ENCODE measurements at regions not wholly inside any gene's neighbourhood (a gene's known extent, or its start where the extent isn't known, plus 50 kb on each side); places are given as distances from the start of the nearest gene placed in this dataset.
"Not testable (repeated sequence)": the region's sequence is repeated elsewhere in the genome, so short reads cannot be mapped to it uniquely, and the experiment has no call there.

DNA sequence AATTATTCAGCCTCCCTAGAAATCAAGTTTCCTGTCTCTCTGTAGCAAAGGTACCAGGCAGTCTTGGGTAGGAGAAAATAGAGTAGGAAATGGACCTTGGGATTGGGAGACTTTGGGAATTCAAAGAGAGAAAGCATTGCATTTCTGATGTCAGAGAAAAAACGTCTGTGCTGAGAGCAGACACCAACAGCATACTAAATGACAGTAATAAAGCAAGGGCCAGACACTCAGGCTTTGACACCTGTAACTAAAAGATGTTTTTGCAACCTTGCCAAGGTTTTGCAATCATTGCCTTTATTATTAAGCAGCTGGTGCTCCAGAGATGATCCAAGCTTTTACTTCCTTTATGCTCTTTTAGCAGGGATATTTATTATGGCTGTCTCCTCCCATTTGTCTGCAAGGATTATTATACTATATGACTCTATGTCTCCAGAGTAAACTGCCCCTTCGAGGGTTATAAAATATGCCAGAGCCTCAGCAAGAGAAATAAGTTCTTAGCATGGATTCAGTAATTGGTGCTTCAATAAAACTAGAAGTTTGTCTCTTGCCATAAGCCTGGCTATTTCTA is 85.2 kb upstream of the GRAMD1B start:
- no peak for DNase-seq

DNA sequence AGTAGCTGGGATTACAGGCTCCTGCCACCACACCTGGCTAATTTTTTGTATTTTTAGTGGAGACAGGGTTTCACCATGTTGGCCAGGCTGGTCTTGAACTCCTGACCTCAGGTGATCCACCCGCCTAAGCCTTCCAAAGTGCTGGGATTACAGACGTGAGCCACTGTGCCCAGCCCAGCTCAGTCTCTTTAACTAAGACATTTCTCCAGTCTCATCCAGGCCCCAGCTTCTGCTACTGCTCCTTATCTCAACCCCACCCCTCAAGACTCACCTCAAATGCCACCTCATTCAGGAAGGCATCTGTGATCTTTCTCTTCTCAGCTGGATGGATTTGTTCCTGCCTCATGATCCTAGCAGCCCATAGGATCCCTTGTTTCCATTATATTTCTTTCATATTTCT is 85.9 kb upstream of the GRAMD1B start:
- DNase-seq: not testable (repeated sequence)

- DNase-seq: no peak
Measured at GRCh38 chr11:123338997-123339752, 90.9 kb upstream of the GRAMD1B start.

DNA sequence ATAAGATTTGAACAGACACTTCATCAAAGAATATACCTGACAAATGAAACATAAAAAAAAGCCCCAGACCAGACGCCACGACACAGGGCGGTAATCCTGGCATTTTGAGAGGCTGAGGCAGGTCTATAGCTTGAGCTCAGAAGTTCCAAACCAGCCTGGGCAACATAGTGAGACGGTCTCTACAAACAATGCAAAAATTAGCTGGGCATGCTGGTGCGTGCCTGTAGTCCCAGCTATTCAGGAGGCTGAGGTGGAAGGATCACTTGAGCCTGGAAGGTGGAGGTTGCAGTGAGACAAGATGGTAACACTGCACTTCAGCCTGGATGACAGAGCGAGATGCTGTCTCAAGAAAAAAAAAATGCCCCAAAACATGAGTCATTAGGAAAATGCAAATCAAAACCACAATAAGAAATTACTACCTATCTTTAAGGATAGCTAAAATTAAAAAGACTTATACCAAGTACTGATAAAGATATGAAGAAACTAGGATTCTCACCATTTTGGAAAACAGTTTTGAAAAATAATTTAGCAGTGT is 91.7 kb upstream of the GRAMD1B start:
- no peak for DNase-seq

- DNase-seq: no peak
Measured at GRCh38 chr11:123334925-123335324, 95.1 kb upstream of the GRAMD1B start.

DNA sequence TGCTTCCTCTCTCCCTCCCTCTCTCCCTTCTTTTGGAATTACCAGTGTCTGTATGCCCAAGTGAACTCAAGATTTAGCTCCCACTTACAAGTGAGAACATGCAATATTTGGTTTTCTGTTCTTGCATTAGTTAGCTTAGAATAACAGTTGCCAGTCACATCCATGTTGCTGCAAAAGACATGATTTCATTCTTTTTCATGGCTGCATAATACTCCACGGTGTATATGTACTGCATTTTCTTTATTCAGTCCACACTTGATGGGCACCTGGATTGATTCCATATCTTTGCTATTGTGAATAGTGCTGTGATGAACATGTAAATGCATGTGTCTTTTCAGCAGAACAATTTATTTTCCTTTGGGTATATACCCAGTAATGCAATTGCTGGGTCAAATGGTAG is 97.5 kb upstream of the GRAMD1B start:
- DNase-seq: not testable (repeated sequence)

GRCh38 chr11:123330948-123331347 is 99.1 kb upstream of the GRAMD1B start:
- no peak for DNase-seq

GRCh38 chr11:123330471-123330870 is 99.6 kb upstream of the GRAMD1B start:
- no peak for DNase-seq

DNA sequence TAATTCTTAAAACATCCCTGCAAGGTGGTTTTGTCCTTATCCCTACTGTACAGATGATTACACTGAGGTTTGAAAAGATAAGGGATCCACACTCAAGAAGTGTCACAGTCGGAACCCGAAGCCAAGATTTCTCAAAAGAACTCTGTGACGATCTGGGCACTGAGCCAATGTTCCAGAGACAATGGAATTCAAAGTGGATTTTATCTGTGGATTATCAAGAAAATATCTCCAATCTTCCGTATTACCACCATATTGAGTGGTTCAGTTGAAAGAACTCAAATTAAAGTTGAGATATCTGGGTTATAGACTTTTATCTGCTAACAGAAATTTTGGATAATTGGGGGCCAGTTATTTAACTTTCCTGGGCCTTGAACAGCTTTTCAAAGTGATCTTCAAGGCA is 100.0 kb upstream of the GRAMD1B start:
- no peak for DNase-seq

DNA sequence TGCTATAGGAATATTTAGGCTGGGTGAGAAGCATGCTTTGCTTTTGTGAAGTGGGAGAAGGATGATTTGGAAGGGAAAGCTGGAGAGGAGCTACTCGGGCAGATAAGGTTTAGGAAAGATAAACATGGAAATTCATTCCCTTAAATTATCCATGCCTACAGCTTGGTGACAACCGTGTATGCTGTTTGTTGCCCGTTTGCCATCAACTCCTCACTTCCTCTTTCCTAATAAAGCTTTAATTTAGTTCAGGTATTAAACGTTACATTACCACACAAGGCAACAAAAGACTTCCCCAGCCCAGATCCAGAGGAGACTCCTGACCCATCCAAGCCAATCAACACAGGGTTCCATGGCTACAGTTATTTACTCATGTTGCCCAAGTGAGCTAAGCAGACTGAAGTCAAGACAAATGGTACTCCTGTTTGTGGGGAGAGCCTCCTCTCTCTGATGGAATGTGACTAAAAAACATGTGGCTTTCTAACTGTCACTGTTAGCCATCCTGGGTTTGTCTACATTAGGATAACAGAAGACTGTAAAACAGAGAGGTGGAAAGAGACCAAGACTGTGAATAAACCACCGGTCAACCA is 101.7 kb upstream of the GRAMD1B start:
- DNase-seq: no peak

- no peak for DNase-seq
Measured at GRCh38 chr11:123325533-123325932, 104.5 kb upstream of the GRAMD1B start.

DNA sequence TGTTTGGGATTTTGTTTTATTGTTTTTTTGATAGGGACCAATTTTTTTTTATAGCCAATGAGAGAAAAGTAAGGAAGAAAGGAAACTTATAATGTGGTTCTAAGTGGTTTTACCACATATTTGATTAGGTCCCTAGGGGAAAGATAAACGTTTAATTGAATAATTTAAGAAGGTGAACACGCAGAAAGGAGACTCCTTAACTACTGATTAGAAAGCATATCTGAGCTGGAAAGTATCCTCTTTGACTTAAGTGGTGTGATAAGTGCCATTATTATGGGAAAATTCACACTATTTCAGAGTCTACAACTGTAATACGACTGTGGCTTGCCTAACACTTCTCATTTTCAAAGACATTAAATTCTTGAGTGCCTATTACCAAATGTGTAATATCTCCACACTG is 106.5 kb upstream of the GRAMD1B start:
- DNase-seq: no peak

DNA sequence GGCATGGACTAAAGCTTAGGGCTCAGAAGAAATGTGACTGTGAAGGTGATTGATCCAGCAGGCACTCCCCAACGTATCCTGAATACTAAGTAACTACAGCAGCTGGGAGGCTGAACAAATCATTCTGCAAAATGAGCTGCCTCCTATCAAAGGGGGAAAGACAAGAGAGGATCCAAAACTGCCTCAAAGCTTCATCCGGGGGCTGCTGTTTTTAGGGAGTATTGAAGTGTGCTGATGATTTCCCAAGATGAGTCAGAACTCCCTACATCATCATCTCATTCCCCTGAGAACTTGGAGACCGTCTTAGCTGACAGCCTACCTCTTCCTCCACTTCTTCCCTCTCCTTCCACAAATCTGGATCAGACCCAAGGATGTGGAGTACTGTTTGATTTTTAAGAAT is 108.4 kb upstream of the GRAMD1B start:
- no peak for DNase-seq

DNA sequence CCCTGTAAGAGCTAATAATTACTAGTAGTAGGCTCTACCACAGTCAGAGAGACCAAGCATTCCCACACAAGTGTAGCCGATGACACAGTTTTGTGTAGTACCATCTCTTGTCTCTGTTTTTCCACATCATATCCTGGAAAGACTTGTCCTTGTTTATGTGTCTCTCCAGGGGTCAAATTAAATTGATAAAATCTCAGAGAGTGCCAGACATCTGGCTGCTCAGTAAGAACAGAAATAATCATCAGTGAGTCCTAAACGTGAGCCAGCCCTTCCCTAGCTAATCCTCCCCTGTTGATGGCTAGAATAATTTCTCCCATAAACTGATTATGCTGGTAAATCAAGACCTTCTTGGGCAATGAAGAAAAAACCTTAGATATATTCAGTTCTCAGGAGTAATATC is 111.4 kb upstream of the GRAMD1B start:
- DNase-seq: no peak

DNA sequence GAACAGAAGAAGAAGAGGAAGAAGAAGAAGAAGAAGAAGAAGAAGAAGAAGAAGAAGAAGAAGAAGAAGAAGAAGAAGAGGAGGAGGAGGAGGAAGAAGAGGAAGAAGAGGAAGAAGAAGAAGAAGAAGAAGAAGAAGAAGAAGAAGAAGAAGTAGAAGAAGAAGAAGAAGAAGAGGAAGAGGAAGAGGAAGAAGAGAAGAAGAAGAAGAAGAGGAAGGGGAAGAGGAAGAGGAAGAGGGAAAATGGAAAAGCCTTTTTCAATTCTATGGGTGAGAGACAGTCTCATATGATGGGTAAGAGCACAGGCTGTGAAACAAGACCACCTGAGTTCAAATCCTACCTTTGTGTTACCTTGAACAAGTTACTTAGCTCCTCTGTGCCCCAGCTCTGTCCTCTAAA is 111.9 kb upstream of the GRAMD1B start:
- not testable (repeated sequence) for DNase-seq

DNA sequence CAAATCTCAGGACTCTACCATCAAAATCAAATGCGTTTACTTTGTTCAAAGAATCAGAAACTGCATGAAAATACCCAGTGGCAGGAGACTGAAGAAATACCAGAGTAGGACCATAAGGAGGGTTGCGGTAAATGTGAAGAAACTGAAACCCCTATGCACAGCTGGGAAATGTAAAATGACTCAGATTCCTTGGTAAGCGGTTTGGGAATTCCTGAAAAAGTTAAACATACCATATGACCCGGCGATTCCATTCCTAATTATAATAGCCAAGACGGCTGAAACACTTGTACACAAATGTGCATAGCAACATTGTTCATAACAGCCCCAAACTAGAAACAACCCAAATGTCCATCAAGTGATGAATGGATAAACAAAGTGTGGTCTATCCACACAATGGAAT is 114.1 kb upstream of the GRAMD1B start:
- no peak for DNase-seq

DNA sequence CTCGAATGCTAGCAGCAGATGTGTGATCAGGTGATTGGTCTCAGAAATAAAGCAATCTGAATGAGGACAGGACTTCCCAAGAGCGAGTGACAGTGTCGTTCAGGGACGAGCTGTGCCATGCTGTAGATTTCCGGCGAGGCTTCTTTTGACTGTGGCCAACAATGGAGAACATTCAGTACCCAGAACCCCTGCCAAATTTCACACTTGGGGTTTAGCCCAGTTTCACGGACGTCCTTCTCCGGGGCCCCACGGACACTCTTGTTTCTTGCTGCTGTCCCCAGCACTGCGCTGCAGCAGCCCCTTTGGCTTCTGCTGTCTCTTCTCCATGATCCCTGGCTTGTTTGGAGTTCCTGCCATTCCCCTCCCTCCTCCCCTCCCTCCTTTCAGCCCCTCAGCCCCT is 115.1 kb upstream of the GRAMD1B start:
- no peak for DNase-seq

DNA sequence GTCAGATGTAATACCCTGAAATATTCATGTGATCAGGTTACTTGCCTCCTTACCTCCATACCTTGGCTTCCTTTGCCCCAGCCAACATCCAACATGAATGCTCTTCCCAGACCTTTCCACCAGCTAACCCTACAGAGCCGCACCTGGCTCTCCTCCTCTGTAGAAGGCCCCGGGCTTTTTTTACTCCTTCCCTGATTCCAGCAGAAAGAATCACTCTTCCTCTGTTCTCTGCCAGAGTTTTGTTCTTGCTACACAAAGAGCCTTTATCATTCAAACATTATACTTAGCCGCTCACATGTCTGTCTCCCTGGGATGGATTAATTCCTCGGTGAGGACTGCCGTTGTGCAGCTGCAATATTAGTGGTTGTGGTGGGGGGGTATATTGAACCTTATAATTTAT is 116.8 kb upstream of the GRAMD1B start:
- no peak for DNase-seq

GRCh38 chr11:123308077-123308476 is 113.0 kb upstream of the CLMP start:
- no peak for DNase-seq

- DNase-seq: no peak
Measured at GRCh38 chr11:123307276-123307675, 112.2 kb upstream of the CLMP start.

GRCh38 chr11:123306531-123306930 is 111.5 kb upstream of the CLMP start:
- DNase-seq: no peak

GRCh38 chr11:123305601-123306375 is 110.7 kb upstream of the CLMP start:
- no peak for DNase-seq
